HG03280 (cell line): ENCODE measurements at regions not wholly inside any gene's neighbourhood (a gene's known extent, or its start where the extent isn't known, plus 50 kb on each side); places are given as distances from the start of the nearest gene placed in this dataset.
"Not testable (repeated sequence)": the region's sequence is repeated elsewhere in the genome, so short reads cannot be mapped to it uniquely, and the experiment has no call there.

Source experiments
- ATAC-seq: cut with Tn5 transposase; IDR thresholded peaks from one replicate; pipeline ENCODE4 v1.9.1; 2021; ENCODE audit warnings: mild to moderate bottlenecking, moderate library complexity; ENCODE audit not compliant: unreplicated experiment

DNA sequence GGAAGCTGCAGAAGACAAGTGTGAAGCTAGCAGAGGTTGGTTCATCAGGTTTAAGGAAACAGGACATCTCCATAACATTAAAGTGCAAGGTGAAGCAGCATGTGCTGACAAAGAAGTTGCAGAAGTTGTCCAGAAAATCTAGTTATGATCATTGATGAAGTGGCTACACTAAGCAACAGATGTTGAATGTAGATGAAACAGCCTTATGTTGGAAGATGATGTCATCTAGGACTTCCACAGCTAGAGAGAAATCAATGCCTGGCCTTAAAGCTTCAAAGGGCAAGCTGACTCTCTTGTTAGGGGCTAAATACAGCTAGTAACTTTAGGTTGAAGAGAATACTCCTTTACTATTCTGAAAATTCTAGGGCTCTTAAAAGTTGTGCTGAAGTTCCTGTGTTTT is 340.2 kb upstream of the SOX9 start:
- no peak for ATAC-seq

DNA sequence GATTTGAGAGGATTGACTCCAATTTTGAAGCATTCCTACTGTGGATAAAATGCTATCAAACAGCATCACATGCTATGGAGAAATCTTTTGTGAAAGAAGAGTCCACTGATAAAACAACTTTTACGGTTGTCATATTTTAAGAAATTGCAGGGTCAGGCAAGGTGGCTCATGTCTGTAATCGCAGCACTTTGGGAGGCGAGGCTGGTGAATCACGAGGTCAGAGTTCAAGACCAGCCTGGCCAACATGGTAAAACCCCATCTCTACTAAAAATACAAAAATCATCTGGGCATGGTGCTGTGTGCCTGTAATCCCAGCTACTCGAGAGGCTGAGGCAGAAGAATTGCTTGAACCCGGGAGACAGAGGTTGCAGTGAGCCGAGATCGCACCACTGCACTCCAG is 338.8 kb upstream of the SOX9 start:
- not testable (repeated sequence) for ATAC-seq

DNA sequence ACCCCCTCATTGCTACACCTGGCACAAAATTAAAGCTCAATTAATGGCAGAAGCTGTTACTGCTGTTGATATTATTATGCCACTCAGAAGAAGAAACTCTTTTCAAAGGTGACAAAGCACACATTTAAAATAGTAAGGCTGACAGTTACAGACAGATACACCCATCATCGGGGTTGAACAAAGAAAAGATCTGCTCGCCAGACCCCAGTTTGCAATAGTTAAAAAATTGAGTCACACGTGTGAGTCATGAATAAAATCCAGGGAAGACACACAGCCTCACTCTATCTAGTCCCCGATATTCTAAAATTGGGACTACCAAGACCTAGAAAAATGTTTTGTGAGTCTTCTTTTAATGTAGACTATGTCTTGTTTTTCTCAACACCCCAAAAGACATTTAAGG is 330.0 kb upstream of the SOX9 start:
- no peak for ATAC-seq

DNA sequence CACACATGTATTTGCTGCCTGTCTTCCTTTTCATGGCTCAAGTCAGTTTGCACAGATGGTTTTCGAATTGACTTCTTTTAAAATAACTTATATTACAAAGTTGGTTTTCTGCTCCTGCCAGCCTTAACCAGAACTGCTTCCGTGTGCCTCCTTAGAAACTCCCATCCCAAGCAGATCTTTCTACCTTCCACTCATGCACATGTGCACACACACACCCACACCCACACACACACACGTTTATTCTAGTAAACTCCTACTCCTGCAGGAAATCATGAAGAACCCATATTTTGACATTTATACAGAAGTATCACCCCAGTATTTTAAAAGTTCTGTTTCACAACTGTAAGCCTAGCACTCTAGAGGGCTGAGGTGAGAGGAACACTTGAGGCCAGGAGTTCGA is 329.5 kb upstream of the SOX9 start:
- no peak for ATAC-seq

DNA sequence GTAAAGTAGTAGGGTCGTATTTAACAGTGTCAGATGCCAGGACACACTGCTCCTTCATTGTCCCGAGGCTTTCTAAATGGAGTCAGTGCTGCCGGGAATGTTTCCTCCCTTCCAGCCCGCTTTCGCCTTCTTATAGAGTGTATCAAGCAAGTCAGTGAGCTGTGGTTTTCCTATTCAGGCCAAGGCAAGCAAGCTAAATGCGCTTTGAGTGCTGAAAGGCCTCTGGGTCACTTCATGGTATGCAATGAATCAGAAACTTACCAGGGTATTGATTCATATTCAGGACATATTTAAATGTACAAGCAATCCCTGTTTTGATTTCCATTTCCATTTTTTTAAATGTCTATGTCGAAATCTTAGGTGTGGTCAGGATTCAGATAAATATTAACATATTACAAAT is 327.9 kb upstream of the SOX9 start:
- ATAC-seq = no peak

DNA sequence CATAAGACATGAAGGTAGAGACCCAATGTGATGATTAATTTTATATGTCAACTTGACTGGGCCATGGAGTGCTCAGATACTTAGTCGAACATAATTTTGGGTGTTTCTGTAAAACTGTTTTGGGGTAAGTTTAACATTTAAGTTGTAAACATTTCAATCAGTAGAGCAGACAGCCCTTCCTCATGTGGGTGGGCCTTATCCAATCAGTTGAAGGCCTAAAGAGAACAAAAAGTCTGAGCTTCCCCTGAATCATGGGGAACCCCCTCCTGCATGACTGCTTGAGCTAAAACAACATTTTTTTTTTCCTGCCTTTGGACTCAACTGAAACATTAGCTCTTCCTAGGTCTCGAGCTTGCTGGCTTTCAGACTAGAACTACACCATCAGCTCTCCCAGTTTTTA is 327.3 kb upstream of the SOX9 start:
- ATAC-seq = no peak

DNA sequence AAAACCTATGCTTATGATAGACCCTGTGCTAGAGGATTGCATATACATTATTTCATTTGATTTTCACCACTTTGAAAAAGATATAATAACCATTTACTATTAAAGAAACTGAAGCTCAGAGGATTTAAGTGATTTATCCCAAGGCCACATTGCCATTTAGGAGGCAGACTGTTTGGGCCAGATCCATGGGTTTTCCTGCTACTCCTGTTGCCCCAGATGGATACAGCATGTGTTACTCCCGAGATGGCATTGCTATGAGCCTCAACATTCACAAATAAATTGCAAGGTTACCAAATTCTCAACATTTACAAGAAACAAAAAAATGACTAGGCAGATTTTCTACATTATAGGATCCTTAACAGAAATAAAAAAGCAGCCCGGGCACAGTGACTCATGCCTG is 322.1 kb upstream of the SOX9 start:
- ATAC-seq = no peak

DNA sequence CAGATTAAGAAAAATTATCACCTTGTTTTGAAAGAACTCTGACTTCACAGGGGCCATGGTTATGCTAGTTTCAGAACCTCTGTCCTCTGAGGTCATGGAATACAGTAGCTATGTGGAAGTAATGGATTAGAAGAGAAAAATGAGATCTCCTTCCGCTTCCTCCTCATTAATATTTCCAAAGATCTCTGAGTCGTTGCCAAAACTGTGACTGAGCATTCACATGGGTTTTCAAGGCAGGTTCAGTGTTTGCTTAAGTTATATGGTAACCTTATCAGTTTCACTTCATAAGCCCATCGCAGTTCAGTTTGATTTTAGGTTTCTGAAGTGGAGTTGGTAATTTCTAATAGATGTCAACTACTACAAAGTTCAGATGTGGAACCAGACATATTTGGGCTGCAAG is 321.2 kb upstream of the SOX9 start:
- no peak for ATAC-seq

DNA sequence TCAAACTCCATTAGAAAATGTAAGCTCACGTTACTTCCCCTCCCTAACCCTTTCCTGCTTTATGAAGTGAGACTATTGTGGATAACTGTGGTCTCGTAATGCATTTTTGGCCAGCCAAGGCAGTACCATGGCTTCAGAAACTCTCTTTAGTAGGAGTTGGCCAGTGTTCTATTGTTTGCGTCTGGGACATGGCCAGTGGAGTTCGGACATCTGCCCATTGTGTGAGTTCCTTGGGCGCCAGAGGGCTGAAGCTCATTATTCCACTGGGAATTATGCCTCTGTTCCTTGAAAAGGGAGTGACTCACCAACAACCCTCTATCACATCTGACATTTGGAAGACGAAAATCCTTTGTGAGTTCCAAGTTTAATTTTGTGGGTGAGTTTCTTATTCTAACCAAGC is 319.5 kb upstream of the SOX9 start:
- ATAC-seq = no peak

DNA sequence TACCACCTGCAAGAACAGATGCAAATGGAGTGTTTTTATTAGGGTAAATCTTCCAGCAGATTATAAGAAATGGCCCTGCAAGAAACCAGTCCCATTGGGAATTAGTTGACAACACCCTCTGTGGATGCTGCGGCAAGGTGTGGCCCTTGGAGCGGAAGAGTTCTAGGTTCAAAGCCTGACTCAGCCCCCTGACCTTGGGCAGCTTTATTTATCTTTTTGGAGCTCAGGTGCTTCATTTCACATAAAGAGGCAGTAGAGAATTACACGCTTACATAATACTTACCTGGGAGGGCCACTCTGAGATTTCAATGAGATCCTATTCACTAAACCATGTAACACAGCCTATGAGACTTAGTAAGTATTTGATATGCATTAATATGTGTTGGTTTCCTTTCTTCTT is 318.2 kb upstream of the SOX9 start:
- ATAC-seq = no peak

DNA sequence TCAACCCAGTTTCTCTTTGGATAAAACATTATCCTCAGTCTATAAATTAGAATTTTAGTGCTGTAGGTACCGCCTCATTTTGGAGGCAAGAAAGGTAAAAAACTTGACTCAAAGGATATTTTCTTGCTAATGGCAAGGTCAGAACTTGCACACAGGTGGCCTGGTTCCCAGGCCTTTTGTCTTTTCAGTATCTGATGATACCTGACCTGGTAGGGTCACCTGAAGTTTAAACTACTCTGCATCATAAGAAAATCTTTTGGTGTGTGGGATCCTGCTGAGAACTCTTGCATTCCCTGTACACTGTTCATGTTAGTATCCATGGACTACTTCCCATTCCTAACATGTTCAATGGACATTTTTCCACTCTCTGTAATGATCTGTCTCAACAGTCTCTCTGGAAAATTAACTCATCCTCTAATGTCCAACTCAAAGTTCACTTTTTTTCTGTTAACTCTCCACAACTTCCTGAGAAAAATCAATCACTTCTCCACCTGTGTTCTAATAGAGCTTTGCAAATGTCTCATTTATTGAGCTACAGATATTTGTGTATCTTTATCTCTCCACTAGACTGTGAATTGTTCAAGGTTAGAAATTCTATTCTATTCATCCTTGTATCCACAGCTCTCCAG is 317.1 kb upstream of the SOX9 start:
- ATAC-seq = no peak

DNA sequence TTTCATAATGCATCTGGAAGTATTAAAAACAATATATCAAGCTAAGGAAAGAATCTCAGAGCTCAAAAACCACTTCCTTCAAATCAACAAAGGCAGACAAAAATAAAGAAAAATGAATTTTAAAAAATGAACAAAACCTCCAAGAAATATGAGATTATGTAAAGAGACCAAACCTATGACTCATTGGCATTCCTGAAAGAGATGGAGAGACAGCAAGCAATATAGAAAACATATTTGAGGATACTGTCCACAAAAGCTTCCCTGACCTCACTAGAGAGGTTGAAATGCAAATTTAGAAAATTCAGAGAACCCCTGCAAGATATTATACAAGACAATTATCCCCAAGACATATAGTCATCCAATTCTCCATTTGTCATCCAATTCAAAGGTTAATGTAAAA is 311.3 kb upstream of the SOX9 start:
- ATAC-seq = no peak

DNA sequence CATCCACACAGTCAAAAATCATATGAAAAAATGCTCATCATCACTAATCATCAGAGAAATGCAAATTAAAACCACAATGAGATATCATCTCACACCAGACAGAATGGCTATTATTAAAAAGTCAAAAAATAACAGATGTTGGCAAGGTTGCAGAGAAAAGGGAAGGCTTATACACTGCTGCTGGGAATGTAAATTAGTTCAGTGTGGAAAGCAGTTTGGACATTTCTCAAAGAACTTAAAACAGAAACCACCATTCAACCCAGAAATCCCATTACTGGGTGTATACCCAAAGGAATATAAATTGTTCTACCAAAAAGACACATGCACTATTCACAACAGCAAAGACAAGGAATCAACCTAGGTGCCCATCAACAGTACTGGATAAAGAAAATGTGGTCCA is 307.0 kb upstream of the SOX9 start:
- ATAC-seq = not testable (repeated sequence)

DNA sequence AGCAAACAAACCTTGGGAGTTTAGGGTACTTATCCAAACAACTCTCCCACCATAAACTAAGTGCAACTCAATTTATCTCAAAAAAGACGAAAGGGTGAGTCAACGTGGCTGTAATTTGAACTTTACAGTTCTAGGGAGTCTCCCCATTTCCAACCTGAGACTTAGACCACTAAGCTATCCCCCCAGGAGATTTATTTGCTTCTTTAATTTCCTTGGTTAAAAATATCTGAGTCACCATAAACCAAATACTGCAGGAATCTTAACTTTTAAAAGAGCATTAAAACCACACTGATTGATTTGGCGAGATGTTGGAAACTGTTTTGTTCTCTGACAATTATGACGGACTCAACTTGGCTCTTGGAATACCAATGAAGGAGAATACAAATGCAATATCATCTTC is 299.3 kb upstream of the SOX9 start:
- ATAC-seq = no peak

DNA sequence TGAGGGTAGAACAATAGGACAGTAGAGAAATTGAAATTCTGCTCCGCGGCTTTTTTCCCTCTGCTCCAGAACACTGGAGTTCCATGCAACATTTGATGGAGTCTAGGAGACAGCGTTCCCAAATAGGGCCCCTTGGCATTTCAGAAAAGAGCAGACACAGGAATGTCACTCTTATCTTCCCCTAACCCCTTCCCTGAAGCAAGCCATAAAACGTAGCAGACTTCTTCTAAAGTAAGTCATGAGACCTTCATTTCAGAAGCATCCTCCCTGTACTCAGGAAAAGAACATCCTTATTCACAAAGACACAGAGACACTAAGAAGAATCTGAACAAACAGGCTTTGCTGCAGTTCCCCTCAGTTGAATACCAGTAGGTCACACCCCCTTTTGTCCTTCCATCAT is 296.1 kb upstream of the SOX9 start:
- ATAC-seq = no peak

DNA sequence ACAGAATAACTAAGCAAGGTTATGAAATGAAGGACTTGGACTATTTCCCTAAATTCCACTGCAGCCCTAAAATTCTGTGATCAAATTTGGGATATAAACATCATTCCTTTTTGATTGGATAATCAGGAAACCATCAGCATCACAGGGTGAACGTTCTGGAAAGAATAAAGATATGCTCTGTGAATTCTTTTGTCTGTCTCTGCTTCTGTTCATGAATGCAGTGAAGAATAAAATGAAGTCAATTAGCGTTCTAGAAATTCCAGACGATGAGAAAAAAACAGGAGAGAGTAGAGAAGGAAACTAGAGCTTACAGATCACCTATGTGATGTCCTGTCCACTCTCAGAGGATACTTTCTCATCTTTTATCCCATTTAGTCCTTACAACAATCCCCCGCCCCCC is 295.1 kb upstream of the SOX9 start:
- no peak for ATAC-seq

DNA sequence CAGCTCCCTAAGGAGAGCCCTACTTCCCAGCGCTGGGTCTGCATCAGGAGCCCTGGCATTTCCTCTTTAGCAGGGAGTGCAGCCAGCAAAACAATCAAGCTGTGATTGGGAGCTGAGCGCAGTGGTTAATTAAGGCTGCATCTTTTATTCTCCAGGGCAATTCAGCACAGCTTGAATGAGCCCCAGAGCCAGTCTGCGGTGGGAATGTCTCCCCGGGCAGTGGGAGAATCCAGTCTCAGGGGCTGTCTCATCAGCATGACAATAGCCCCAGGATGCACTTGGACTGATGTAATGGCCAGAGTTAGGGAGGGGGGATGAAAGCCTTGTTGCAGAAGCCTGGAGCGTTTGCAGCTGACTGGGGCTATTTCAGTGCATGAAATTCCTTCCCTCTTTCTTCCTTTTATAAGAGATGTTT is 292.6 kb upstream of the SOX9 start:
- ATAC-seq = no peak

DNA sequence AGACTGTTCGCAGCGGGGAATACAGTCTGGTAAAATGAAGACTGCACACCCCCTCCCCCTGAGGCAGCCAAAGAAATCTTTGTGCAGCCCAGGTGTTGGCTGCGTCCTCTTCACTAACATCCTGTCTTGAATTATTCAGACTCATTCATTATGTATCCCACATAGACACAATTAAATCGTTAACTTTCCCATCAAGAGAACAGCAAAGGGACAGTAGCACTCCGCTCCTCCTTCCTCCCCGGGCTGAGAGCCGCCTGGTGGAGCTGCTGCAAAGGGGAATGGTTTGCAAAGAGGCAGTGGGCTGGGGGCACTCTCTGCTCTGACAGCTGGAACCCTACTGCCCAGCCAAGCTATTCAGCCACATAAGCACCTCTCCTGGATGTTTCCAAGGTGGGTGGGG is 290.0 kb upstream of the SOX9 start:
- no peak for ATAC-seq

DNA sequence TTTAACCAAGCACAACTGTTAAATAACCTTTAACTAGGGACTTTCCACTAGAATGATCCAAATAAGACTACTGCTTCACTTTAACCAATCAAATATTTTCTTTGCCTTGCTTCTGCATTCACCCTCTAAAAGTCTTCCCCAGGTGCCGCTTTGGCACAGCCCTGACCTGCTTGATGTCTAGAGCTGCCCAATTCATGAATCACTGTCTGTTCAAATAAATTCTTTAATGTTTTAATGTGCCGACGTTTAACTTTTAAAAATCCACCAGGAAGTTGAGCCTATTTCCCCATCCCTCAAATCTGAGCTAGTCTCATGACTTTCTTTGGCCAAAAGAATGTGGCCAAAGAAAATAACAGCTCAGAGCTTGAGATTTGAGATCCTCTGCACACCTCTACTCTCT is 277.8 kb upstream of the SOX9 start:
- ATAC-seq = no peak

DNA sequence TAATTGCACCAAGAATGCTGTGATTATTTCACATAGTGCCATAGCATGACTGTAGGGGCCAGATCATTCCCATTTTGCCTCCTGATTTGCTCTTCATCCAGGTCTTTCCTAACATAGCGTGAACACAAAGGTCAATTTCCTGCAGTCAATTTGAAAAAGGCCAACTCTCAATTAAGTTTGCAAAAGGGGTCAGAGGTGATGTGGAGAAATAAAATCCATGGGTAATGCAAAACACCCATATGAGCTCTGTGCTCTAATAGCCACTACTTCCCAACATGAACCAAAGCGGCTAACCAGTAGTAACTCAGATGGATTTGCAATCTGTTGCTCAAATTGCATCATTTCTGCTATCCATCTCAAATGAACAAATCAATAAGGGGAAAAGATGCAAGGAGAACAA is 275.5 kb upstream of the SOX9 start:
- no peak for ATAC-seq

DNA sequence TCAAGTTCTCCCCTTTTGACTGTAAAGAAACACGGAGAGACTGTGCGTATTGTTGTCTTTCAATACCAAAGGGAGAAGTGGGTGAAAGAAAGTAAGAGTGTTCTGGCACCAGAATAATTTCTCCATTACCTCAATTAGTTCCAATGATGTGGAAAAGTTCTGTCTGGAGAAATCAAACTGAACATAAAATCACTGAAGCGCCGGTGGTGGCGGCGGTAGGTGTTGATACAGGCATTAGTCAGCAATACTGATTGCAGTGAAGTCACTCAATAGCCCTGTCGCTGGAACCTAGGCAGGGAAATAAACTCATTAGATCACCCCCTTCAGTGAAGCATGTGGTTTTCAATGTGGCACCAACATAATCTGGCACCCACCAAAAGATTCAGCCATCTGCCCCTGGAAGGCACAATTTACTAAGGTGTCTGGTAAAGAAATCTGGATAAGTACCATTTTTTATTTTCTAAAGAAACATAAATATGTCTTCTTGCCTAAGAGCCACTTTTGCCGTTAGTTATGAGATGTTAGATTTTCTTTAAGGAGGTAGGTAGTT is 274.2 kb upstream of the SOX9 start:
- ATAC-seq = no peak

DNA sequence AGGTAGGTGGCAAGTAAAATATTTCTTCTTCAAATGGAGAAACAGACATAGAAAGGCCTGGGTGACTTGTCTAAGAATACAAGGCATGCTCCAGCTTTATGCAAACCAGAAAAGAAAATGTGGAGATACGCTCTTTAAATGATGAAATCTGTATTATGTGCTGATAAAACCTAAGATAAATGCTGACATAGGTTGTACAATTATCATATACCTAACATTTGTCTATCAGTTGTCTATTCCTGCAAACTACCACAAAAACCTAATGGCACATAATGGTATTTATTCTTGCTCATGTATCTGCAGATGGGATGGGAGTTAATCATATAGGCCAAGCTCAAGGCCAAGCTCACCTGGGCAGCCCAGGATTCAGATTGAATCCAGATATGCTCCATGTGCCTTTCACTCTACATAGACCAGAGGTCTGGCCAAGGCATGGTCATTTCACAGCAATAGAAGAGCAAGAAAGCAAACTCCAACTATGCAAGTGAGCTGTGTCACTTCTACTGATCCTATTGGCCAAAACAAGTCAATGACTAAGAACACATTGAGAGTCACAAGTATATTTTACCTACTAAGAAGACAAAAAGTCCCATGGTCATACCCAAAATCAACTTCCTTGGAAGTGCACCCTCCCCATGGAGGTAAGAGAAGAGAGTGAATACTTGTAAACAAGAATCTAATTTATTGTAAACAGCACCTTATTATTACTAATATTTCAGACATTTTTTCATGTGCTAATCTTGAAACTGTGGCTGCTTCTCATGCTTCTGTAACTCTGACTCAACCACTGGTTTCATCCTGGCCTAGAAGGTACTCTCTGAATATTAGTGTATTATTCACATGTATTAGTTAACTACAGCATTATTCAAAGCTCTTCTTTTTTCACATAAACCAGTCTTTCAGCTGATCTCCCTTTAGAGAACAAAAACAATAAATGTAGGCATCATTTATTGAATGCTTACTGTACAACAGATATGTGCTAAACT is 270.7 kb upstream of the SOX9 start:
- peak; percentile 71 for ATAC-seq
